ENCODE measurements at regions not wholly inside any gene's neighbourhood (a gene's known extent, or its start where the extent isn't known, plus 50 kb on each side); places are given as distances from the start of the nearest gene placed in this dataset.

DNA sequence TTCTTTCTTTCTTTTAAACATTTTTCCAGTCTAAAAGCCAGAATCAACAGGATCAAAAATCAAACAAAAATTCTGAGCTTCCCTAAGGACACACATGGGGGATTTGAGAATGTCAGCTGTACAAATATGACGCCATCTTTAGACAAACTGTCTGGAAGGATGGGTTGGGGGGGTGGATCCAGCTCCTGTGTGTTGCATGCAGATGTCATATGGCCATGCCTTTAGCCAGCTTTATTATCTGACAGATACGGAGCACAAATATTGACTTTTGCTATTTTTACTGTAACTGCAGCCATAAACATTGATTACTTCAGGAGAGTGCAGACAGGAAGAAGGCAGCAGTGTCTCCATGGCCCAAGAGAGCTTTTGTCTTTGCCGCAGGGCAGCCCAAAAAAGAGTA lies 279.4 kb upstream of the ELAC2 start:
- no peak for DNase-seq

DNA sequence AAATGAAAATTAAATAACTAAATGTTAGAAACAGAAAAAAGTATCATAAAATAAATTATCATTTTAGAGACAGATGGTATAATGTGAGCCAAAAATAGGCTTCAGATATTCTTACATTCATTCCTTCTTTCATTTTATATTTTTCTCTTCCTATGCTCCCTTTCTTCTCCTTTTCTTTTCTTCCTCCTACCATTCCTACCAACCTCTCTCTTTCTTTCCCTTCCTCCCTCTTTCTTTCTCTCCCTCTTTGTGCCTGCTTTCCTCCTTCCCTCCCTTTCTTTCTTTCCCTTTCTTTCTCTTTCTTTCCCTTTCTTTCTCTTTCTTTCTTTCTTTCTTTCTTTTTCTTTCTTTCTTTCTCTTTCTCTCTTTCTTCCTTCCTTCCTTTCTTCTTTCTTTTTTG lies 275.6 kb upstream of the ELAC2 start:
- DNase-seq, result no peak

- DNase-seq, result no peak
Measured at GRCh38 chr17:13292291-13292690, 274.5 kb upstream of the ELAC2 start.

- DNase-seq, result no peak
Measured at GRCh38 chr17:13288248-13288647, 270.4 kb upstream of the ELAC2 start.

DNA sequence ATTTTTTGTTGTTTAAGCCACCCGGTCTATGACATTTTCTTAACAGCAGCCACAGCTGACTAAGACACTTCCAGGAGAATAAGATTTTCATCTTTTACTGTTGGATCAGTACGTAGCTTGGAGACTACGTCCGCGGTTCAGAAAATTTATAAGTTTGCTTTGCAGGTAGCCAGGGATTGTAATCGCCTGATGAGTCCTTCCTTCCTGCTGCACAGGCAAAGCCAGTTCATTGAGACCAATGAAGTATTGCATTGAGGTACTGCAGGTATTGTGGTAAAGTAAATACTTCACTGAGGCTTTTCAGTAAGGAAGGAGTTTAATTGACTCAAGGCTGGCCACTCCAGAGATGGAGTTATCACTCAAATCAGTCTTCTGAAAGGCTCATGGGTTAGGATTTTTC lies 269.4 kb upstream of the ELAC2 start:
- DNase-seq, result no peak

GRCh38 chr17:13283606-13284005 lies 265.8 kb upstream of the ELAC2 start:
- DNase-seq, result no peak

GRCh38 chr17:13281626-13282025 lies 263.8 kb upstream of the ELAC2 start:
- no peak for DNase-seq

DNA sequence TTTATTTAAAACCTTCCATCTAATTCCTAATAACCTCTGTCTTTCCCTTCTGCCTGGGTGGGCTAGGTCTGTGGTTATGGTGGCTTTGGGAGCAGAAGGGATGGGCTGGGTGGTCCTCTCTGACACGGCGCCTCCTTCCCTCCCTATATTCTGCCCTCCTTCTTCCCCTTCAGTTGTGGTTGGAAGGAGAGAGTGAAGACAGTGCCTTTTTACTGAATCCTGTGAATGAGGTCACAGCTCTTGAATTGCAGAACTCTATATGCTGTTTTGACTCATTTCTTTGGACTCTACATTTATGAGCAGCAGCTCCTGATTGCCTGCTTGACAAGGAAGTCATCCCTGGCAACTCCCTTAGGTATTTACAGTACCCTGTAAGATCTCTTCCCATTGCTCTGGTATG lies 256.0 kb upstream of the ELAC2 start:
- no peak for DNase-seq

DNA sequence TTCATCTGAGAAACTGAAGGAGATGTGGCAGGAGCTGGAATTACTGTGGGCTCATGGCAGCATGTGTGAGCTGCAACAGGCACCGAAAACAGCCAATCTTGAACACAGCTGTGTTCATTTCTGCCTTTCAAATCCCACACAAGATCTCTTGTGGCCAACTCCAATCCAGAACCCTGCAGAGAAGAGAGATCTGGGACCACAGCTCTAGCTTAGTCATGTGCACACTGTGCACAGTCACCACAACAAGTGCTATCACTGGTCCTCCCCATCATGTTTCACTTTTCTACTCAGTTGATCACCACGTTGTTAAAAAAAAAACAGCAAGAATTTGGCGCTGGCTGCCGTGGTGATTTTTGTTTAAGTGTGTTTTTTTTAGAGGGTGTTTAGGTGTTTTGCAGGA lies 254.5 kb upstream of the ELAC2 start:
- no peak for DNase-seq

DNA sequence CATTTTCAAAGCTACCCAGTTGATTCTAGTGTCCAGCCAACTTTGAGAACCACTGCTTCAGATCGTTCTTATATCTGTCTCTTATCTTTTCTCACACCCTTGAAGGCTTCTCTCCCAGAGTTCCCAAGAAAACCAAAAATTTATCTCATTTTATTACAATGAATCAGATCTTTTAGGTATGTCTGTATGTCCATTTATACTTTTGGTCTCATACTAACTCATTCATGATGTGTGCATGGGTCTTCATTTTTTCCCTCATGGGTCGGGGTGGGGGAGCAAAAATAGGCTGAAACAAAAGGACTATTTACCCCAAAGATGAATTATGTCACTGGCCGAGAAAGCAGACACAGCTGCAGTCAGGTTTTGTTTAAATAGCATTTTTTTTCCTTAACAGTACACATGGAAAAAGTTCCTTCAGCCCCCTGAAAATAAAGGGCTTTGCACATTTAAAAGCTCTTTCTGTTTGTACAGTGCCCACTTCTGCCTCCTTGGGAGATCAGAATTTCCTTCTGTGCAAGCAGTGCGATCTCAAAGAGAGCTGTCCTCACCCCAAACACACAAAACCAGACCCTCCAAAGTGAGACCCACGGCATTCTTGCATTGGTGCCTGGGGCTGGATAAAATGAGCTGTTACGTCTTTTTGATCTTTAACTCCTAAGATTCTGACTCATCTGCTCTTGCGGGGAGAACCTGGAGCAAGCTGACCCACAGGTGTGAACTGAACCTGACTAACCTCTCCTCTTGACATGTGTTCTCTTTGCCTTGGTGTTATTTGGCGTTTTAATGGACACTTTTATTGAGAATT lies 251.2 kb upstream of the ELAC2 start:
- no peak for DNase-seq

GRCh38 chr17:13266606-13267005 lies 248.8 kb upstream of the ELAC2 start:
- no peak for DNase-seq

- no peak for DNase-seq
Measured at GRCh38 chr17:13265311-13265710, 247.5 kb upstream of the ELAC2 start.

DNA sequence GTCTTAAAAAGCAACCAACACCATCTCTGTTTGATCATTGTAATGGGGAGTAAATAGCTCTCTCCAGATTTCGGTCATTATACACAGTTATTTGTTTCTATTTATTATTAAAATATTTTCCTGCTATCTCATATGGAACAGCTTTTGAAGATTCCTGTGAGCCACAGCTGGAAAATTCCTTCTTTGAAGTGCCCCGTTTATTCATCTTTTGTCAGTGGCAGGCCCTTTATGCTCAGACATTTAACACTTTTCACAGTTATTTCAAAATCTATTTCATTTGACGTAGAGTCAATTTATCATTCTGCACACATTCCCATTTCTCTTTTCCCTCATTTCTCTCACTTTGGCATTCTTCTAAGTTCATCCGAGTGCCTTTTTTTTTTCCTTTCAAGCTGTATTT lies 245.9 kb upstream of the ELAC2 start:
- DNase-seq, result no peak

GRCh38 chr17:13256545-13256944 lies 238.7 kb upstream of the ELAC2 start:
- DNase-seq, result no peak

GRCh38 chr17:13253733-13254410 lies 236.0 kb upstream of the ELAC2 start:
- DNase-seq, result no peak

- no peak for DNase-seq
Measured at GRCh38 chr17:13244513-13244912, 226.7 kb upstream of the ELAC2 start.

DNA sequence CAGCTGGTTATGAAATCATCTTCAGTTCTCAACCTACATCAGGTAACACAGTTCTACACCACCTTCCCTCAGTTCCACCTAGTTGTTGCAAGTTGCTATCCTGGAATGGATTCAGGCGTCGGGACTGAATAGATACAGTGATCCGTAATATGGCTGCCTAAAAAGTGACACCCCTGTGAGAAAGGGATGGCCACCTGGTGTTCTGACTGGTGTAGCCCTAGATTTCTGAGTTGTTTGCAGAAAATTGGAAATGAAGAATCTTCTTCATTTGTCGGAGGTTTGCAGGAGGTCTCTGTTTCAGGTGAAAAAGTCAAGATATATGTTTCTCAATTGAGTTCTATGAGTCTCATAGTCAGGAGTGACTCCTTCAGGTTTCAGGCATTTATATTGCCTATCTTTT lies 225.8 kb upstream of the ELAC2 start:
- DNase-seq, result no peak

DNA sequence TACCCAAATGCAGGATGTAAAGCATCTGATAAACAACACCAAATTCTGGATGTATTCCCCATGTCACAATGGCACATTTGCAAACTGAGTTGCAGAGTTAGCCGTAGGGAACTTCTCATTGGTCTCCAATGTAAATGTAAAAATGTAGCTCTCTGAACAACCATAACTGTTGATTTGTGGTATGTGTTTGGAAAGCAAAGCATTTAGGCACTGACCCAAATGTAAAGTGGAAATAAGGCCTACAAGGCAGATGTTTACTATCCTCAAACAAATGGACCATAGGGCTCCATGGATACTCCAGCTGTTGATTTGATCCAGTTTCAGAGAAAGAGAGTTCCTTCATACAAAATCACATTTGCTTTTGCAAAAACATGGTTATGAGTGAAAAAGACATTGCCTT lies 223.0 kb upstream of the ELAC2 start:
- no peak for DNase-seq

GRCh38 chr17:13230350-13231264 lies 212.8 kb upstream of the ELAC2 start:
- DNase-seq, result no peak

DNA sequence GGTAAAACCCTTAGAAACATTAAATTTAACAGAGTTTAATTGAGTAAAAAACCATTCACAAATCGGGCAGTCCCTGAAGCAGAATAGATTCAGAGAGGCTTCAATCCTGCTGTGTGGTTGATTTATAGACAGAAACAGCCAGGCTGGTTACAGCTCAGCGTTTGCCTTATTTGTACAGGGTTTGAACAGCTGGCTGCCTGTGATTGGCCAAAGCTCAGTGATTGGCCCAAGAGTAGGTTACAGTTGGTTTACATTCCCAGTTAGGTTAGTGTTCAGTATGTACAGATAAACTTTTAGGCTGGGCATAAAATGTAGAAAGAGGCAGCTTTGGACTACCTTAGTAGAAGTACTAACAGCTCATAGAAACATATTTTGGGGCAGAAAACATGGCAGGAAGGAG lies 210.4 kb upstream of the ELAC2 start:
- no peak for DNase-seq

- no peak for DNase-seq
Measured at GRCh38 chr17:13222975-13223374, 205.1 kb upstream of the ELAC2 start.

GRCh38 chr17:13212860-13213259 lies 195.0 kb upstream of the ELAC2 start:
- DNase-seq, result no peak

- no peak for DNase-seq
Measured at GRCh38 chr17:13209081-13209480, 191.3 kb upstream of the ELAC2 start.
